C1 segment of cervical spinal cord (tissue), 14 donors: ENCODE measurements at regions not wholly inside any gene's neighbourhood (a gene's known extent, or its start where the extent isn't known, plus 50 kb on each side); places are given as distances from the start of the nearest gene placed in this dataset.
"Not testable (repeated sequence)": the region's sequence is repeated elsewhere in the genome, so short reads cannot be mapped to it uniquely, and the experiment has no call there.

Source experiments
- DNase-seq, 14 donors: peaks; one replicate each; lab custom pipeline; 2025; lab: John Stamatoyannopoulos, UW

- DNase-seq, result no peak
Measured at GRCh38 chr1:157262891-157263290, 124.7 kb upstream of the ETV3 start.

GRCh38 chr1:157262422-157262821 lies 124.2 kb upstream of the ETV3 start:
- DNase-seq, result no peak

- DNase-seq, result not testable (repeated sequence)
Measured at GRCh38 chr1:157255891-157256290, 117.7 kb upstream of the ETV3 start.

GRCh38 chr1:157254183-157254582 lies 116.0 kb upstream of the ETV3 start:
- not testable (repeated sequence) for DNase-seq

GRCh38 chr1:157252473-157252872 lies 114.3 kb upstream of the ETV3 start:
- DNase-seq, result no peak

- no peak for DNase-seq
Measured at GRCh38 chr1:157249739-157250138, 111.5 kb upstream of the ETV3 start.

GRCh38 chr1:157249326-157249725 lies 111.1 kb upstream of the ETV3 start:
- no peak for DNase-seq

- DNase-seq, result not testable (repeated sequence)
Measured at GRCh38 chr1:157247764-157248049, 109.5 kb upstream of the ETV3 start.

GRCh38 chr1:157247005-157247763 lies 109.0 kb upstream of the ETV3 start:
- DNase-seq, result no peak

- DNase-seq, result no peak
Measured at GRCh38 chr1:157245823-157246222, 107.6 kb upstream of the ETV3 start.

GRCh38 chr1:157241185-157241538 lies 103.0 kb upstream of the ETV3 start:
- DNase-seq, result no peak

- no peak for DNase-seq
Measured at GRCh38 chr1:157240495-157241184, 102.4 kb upstream of the ETV3 start.

GRCh38 chr1:157239936-157240335 lies 101.7 kb upstream of the ETV3 start:
- no peak for DNase-seq

- no peak for DNase-seq
Measured at GRCh38 chr1:157238585-157238984, 100.4 kb upstream of the ETV3 start.

GRCh38 chr1:157237981-157238380 lies 99.8 kb upstream of the ETV3 start:
- DNase-seq, result no peak

GRCh38 chr1:157237522-157237921 lies 99.3 kb upstream of the ETV3 start:
- no peak for DNase-seq

GRCh38 chr1:157236072-157236471 lies 97.9 kb upstream of the ETV3 start:
- DNase-seq, result no peak

GRCh38 chr1:157235307-157235706 lies 97.1 kb upstream of the ETV3 start:
- DNase-seq, result no peak

- no peak for DNase-seq
Measured at GRCh38 chr1:157234705-157235273, 96.6 kb upstream of the ETV3 start.

- DNase-seq, result no peak
Measured at GRCh38 chr1:157233131-157233530, 94.9 kb upstream of the ETV3 start.

- DNase-seq, result no peak
Measured at GRCh38 chr1:157231846-157232525, 93.8 kb upstream of the ETV3 start.

GRCh38 chr1:157230500-157230899 lies 92.3 kb upstream of the ETV3 start:
- DNase-seq, result no peak

- DNase-seq, result no peak
Measured at GRCh38 chr1:157227700-157228099, 89.5 kb upstream of the ETV3 start.
